Neural cell (in vitro differentiated cells): ENCODE measurements at regions not wholly inside any gene's neighbourhood (a gene's known extent, or its start where the extent isn't known, plus 50 kb on each side); places are given as distances from the start of the nearest gene placed in this dataset.

ENCODE experiments used
- H2AFZ ChIP-seq: fragments of 200-600, 300-800 bp; sonication (generic), shearing (Covaris generic); 2 replicates; pipeline ENCODE4 v1.6.0; 2014; ENCODE audit warnings: low read depth, mild to moderate bottlenecking, antibody characterized with exemption, low read length, moderate library complexity
- H3F3A ChIP-seq: fragments of 200-600 bp; shearing (Covaris generic); 2 replicates; pipeline ENCODE4 v1.6.1; 2016; ENCODE audit warnings: mild to moderate bottlenecking, moderate library complexity, mixed read lengths, antibody characterized with exemption, low read length; ENCODE audit not compliant: insufficient read depth, poor library complexity, severe bottlenecking
- H3K27ac ChIP-seq: fragments of 200-600, 300-800 bp; sonication (generic), shearing (Covaris generic); 2 replicates; pipeline ENCODE4 v1.5.1; 2014; ENCODE audit warnings: mild to moderate bottlenecking, low read length, moderate library complexity
- H3K27me3 ChIP-seq: fragments of 300-800, 200-600 bp; sonication (generic), shearing (Covaris generic); 2 replicates; pipeline ENCODE4 v1.6.0; 2014; ENCODE audit warnings: mild to moderate bottlenecking, low read depth, low read length, moderate library complexity; ENCODE audit not compliant: insufficient read depth
- H3K36me3 ChIP-seq: fragments of 300-800, 200-600 bp; sonication (generic), shearing (Covaris generic); 2 replicates; pipeline ENCODE4 v1.5.1; 2014; ENCODE audit warnings: mild to moderate bottlenecking, antibody characterized with exemption, low read length, moderate library complexity; ENCODE audit not compliant: insufficient read depth
- H3K4me2 ChIP-seq: fragments of 300-800, 200-600 bp; sonication (generic), shearing (Covaris generic); 2 replicates; pipeline ENCODE4 v1.6.0; 2014; ENCODE audit warnings: mild to moderate bottlenecking, low read length
- H3K4me3 ChIP-seq: fragments of 300-800, 200-600 bp; sonication (generic), shearing (Covaris generic); 2 replicates; pipeline ENCODE4 v1.5.1; 2014; ENCODE audit warnings: mild to moderate bottlenecking, low read length, moderate library complexity
- H3K79me2 ChIP-seq: fragments of 200-600 bp; shearing (Covaris generic); replicated peaks from 2 replicates; pipeline ENCODE4 v1.6.0; 2014; ENCODE audit warnings: mild to moderate bottlenecking, low read length, moderate library complexity; ENCODE audit not compliant: insufficient read depth
- H3K9ac ChIP-seq: fragments of 300-800, 200-600 bp; sonication (generic), shearing (Covaris generic); 2 replicates; pipeline ENCODE4 v1.6.1; 2016; ENCODE audit warnings: mild to moderate bottlenecking, low read length, mixed read lengths
- H3K9me2 ChIP-seq: fragments of 200-600 bp; shearing (Covaris generic); 2 replicates; pipeline ENCODE4 v1.6.1; 2016; ENCODE audit warnings: mild to moderate bottlenecking, low read length, mixed read lengths; ENCODE audit not compliant: insufficient read depth
- H3K9me3 ChIP-seq: fragments of 200-600, 300-800 bp; sonication (generic), shearing (Covaris generic); 2 replicates; pipeline ENCODE4 v1.6.1; 2016; ENCODE audit warnings: mild to moderate bottlenecking, mixed run types, low read length, moderate library complexity, mixed read lengths
- H4K20me1 ChIP-seq: fragments of 200-600 bp; shearing (Covaris generic); 2 replicates; pipeline ENCODE4 v1.6.1; 2016; ENCODE audit warnings: mild to moderate bottlenecking, mixed run types; ENCODE audit not compliant: insufficient read depth
- EP300 ChIP-seq: fragments of 450-650 bp; conservative IDR thresholded peaks from 2 replicates; pipeline ENCODE4 v1.6.1; 2014; ENCODE audit warnings: antibody characterized with exemption, mild to moderate bottlenecking, moderate library complexity; ENCODE audit not compliant: poor library complexity, severe bottlenecking
- EZH2 ChIP-seq: fragments of 200-600, 300-800 bp; shearing (Covaris generic), sonication (generic); IDR thresholded peaks from 2 replicates; pipeline ENCODE4 v1.6.1; 2014; ENCODE audit warnings: antibody characterized with exemption, low read length, borderline replicate concordance, mild to moderate bottlenecking; ENCODE audit not compliant: insufficient read depth, poor library complexity, severe bottlenecking
- MXI1 ChIP-seq: fragments of 450-650 bp; conservative IDR thresholded peaks from 2 replicates; pipeline ENCODE4 v1.6.1; 2014; ENCODE audit warnings: antibody characterized with exemption, mild to moderate bottlenecking; ENCODE audit not compliant: poor library complexity, severe bottlenecking
- POLR2AphosphoS5 ChIP-seq: IDR thresholded peaks from 2 replicates; pipeline ENCODE4 v1.6.1; 2012
- RAD21 ChIP-seq: fragments of 450-650 bp; conservative IDR thresholded peaks from 2 replicates; pipeline ENCODE4 v1.6.1; 2014; ENCODE audit warnings: antibody characterized with exemption, mild to moderate bottlenecking, moderate library complexity
- SMC3 ChIP-seq: fragments of 450-650 bp; conservative IDR thresholded peaks from 2 replicates; pipeline ENCODE4 v1.6.1; 2014; ENCODE audit warnings: antibody characterized with exemption, mild to moderate bottlenecking, moderate library complexity; ENCODE audit not compliant: poor library complexity
- TAF1 ChIP-seq: IDR thresholded peaks from 2 replicates; pipeline ENCODE4 v1.6.1; 2012; ENCODE audit warnings: low read depth
- TF ChIP-seq, protein P1 (sequence below): fragments of 450-650 bp; IDR thresholded peaks from 2 replicates; pipeline ENCODE4 v1.5.1; 2014; ENCODE audit warnings: antibody characterized with exemption, mild to moderate bottlenecking, moderate library complexity; ENCODE audit not compliant: poor library complexity, severe bottlenecking
- TF ChIP-seq, protein P2 (sequence below): IDR thresholded peaks from 2 replicates; pipeline ENCODE4 v1.6.1; 2012; ENCODE audit warnings: borderline replicate concordance

- H4K20me1 ChIP-seq, result no peaks in the 10 kb centered on the region
- H3K9me2 ChIP-seq, result no peaks in the 10 kb centered on the region
- no peaks in the 10 kb centered on the region for H3K9me3 ChIP-seq
- H3K4me2 ChIP-seq, result no peak overlapping the region
- H3K79me2 ChIP-seq, result no peaks in the 10 kb centered on the region
- no peak overlapping the region for H3K4me3 ChIP-seq
- TF ChIP-seq, protein P1, sequence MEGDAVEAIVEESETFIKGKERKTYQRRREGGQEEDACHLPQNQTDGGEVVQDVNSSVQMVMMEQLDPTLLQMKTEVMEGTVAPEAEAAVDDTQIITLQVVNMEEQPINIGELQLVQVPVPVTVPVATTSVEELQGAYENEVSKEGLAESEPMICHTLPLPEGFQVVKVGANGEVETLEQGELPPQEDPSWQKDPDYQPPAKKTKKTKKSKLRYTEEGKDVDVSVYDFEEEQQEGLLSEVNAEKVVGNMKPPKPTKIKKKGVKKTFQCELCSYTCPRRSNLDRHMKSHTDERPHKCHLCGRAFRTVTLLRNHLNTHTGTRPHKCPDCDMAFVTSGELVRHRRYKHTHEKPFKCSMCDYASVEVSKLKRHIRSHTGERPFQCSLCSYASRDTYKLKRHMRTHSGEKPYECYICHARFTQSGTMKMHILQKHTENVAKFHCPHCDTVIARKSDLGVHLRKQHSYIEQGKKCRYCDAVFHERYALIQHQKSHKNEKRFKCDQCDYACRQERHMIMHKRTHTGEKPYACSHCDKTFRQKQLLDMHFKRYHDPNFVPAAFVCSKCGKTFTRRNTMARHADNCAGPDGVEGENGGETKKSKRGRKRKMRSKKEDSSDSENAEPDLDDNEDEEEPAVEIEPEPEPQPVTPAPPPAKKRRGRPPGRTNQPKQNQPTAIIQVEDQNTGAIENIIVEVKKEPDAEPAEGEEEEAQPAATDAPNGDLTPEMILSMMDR, result no peak
- TF ChIP-seq, protein P2, sequence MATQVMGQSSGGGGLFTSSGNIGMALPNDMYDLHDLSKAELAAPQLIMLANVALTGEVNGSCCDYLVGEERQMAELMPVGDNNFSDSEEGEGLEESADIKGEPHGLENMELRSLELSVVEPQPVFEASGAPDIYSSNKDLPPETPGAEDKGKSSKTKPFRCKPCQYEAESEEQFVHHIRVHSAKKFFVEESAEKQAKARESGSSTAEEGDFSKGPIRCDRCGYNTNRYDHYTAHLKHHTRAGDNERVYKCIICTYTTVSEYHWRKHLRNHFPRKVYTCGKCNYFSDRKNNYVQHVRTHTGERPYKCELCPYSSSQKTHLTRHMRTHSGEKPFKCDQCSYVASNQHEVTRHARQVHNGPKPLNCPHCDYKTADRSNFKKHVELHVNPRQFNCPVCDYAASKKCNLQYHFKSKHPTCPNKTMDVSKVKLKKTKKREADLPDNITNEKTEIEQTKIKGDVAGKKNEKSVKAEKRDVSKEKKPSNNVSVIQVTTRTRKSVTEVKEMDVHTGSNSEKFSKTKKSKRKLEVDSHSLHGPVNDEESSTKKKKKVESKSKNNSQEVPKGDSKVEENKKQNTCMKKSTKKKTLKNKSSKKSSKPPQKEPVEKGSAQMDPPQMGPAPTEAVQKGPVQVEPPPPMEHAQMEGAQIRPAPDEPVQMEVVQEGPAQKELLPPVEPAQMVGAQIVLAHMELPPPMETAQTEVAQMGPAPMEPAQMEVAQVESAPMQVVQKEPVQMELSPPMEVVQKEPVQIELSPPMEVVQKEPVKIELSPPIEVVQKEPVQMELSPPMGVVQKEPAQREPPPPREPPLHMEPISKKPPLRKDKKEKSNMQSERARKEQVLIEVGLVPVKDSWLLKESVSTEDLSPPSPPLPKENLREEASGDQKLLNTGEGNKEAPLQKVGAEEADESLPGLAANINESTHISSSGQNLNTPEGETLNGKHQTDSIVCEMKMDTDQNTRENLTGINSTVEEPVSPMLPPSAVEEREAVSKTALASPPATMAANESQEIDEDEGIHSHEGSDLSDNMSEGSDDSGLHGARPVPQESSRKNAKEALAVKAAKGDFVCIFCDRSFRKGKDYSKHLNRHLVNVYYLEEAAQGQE, result peak; percentile 33
- TF ChIP-seq RAD21, result no peak
- no peak for TF ChIP-seq SMC3
- H3K27me3 ChIP-seq, result no peaks in the 10 kb centered on the region
- H3F3A ChIP-seq, result no peaks in the 10 kb centered on the region
- H3K27ac ChIP-seq, result no peak overlapping the region
- H2AFZ ChIP-seq, result no peak overlapping the region
- H3K36me3 ChIP-seq, result no peaks in the 10 kb centered on the region
- no peak overlapping the region for H3K9ac ChIP-seq
These were observed 113.9 kb upstream of the BRINP1 start for GRCh38 chr9:119483153-119483552.

DNA sequence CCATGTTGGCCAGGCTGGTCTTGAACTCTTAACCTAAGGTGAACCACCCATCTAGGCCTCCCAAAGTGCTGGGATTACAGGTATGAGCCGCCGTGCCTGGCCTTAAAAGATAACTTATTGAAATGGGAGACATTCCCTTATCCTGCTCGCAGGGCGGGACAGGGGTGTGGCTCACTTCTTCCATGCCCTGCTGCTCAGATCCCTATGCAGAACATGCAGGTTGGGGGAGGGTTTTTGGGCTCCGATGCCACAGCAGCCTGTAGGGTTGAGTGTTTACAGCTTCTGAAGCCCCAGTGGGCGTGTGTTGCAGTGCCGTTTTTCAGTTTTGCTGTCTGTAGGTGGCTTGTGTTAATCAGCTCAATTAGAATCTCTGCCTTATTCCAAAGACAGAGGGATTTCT is 108.0 kb upstream of the BRINP1 start:
- Histone ChIP-seq H3K4me2 (no peak overlapping the region), H3K27ac (no peak overlapping the region), H3K9me2 (no peaks in the 10 kb centered on the region), H3K9me3 (no peaks in the 10 kb centered on the region), H3F3A (no peaks in the 10 kb centered on the region), H3K4me3 (no peak overlapping the region), H4K20me1 (no peaks in the 10 kb centered on the region), H3K9ac (no peak overlapping the region), H3K79me2 (no peaks in the 10 kb centered on the region), H2AFZ (no peak overlapping the region), H3K36me3 (no peaks in the 10 kb centered on the region), H3K27me3 (no peaks in the 10 kb centered on the region)
- TF ChIP-seq SMC3 (no peak), EP300 (no peak), POLR2AphosphoS5 (no peak), EZH2 (no peak), TAF1 (no peak), MXI1 (no peak), RAD21 (no peak)
- TF ChIP-seq, protein P2, result no peak
- TF ChIP-seq, protein P1, result no peak
